GM21619 (cell line): ENCODE measurements at regions not wholly inside any gene's neighbourhood (a gene's known extent, or its start where the extent isn't known, plus 50 kb on each side); places are given as distances from the start of the nearest gene placed in this dataset.

Experiments used
- ATAC-seq: cut with Tn5 transposase; IDR thresholded peaks from one replicate; pipeline ENCODE4 v1.9.1; 2021; ENCODE audit not compliant: unreplicated experiment

GRCh38 chr12:116480210-116480810, 78.9 kb upstream of the MAP1LC3B2 start:
- ATAC-seq, result no peak

- ATAC-seq, result no peak
Observed at GRCh38 chr12:116481726-116482125, 77.5 kb upstream of the MAP1LC3B2 start.

DNA sequence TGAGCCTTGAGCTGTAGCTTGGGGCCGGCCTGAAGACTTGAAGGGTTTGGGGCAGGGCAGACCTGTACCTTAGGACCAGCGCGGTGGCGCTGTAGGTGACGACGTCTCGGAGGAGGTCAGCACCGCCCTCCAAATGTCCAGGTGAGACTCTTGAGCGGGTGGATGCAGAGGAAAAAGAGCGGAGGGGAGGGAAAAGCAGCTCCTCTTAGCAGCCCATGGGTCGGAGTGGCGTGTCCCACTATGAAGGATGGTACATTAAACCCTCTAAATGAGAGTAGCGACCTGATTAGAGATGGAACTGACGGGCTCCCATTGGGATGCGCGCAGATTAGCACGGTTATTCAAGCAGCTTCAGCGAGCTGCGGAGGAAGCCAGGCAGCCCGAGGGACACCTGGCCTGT, 77.0 kb upstream of the MAP1LC3B2 start:
- no peak for ATAC-seq

DNA sequence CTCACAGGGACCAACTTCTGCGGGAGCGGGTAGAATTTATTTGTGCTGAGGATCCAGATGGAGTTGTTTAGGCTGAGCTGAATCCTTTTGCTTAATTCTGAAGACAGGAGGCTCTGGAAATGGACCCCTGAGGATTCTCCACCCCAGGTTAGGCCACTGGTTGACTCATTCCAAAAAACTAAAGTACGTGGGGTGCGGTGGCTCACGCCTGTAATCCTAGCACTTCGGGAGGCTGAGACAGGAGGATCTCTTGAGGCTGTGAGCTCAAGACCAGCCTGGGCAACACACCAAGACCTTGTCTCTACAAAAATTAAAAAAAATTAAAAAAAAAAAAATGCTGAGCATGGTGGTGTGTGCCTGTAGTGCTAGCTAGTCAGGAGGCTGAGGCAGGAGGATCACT, 76.3 kb upstream of the MAP1LC3B2 start:
- no peak for ATAC-seq

GRCh38 chr12:116483959-116484750, 75.0 kb upstream of the MAP1LC3B2 start:
- ATAC-seq, result no peak

DNA sequence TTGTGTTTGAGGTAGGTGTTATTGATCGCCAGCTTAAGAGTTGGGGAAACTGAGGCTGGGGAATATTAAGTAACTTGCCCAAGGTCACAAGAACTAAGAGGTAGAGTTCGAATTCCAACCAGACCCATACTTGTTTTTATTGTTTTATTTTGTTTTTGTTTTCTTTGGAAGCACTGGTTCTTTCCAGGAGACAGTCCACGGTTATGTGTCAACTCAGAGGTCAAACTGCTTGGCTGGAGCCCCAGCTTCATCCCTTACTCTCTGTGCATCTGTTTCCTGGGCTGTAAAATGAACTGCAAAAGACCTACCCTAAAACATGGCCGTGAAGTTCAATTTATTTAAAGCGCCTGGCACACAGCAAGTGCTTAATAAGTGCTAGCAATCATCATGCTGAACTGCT, 74.4 kb upstream of the MAP1LC3B2 start:
- no peak for ATAC-seq

GRCh38 chr12:116489116-116489515, 70.1 kb upstream of the MAP1LC3B2 start:
- ATAC-seq, result no peak

DNA sequence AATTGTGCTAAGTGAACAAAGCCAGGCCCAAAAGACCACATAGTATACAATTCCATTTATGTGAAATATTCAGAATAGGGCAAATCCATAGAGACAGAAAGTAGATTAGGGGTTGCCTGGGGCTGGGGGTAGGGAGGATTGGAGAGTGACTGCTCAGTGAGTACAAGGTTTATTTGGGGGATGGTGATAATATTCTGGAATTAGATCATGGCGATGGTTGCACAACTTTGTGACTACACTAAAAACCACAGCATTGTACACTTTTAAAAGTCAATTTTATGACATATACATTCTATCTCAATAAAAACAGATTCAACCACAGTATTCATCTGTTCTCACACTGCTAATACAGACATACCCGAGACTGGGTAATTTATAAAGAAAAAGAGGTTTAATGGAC, 68.7 kb upstream of the MAP1LC3B2 start:
- no peak for ATAC-seq

DNA sequence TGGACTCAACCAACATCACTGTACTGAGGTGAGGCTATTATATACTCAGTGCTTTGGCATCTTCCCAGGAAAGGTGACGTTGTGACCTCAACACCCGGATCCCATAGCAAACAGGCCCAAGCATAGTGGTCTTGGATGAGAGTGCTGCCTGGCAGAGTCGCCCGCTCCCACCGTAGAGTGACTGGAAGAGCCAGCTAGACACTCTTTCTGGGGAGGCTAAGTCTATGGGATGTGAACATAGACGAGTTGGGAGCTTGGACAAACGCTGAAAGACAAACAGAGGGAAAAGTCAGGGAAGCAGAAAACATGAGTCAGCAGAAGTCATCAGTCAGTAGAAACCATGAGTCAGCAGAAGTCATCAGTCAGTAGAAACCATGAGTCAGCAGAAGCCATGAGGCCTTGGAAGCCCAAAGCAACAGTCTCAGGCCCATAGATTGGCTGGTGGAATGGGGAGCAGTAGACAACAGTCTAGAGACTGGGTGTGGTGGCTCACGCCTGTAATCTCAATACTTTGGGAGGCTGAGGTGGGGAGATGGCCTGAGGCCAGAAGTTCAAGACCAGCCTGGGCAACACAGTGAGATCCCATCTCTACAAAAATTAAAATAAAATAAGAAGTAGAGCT, 66.4 kb upstream of the MAP1LC3B2 start:
- ATAC-seq, result no peak

- ATAC-seq, result no peak
Observed at GRCh38 chr12:116495260-116495659, 63.9 kb upstream of the MAP1LC3B2 start.

DNA sequence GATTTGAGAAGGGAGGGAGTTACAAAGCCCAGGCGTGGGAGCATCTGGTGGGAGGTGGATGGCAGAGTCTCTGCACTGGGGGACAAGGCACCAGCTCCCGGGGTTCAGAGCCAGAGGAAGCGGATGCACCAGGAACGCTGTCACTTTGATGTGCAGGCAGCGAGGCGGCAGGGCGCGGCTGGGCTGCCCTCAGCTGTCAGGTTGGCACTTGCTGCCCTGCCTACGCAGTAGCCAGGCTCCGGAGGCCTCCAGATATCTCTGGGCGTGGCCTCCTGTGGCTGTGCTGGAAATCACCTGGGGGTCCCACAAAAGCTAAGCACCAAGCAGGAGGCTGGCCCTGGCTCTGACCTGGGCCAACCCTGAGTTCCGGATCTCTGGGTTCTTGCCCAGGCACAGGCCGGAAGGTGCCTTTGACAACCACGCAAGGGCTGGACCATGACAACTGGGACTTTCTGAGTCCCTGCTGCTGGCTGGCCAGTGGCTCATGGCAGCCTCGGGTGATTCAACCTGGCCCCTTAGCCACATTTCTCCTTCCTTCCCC, 62.1 kb upstream of the MAP1LC3B2 start:
- no peak for ATAC-seq

DNA sequence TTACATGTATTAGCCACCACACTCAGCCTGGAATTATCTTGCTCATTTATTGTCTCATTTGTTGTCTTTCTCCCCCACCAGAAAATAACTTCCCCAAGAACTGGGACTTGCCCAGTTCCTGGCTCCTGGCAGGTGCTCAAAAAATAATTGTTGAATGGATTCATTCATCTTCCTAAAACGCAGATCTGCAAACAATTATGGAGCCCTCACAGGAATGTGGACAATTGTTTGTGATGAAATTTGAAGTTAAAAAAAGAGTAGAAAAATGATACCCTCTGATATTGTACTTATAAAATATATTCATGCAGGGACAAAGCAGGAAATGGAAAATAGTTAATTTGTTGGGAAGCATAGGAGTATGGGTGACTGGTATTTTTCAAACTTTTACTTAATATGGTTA, 60.7 kb upstream of the MAP1LC3B2 start:
- no peak for ATAC-seq

DNA sequence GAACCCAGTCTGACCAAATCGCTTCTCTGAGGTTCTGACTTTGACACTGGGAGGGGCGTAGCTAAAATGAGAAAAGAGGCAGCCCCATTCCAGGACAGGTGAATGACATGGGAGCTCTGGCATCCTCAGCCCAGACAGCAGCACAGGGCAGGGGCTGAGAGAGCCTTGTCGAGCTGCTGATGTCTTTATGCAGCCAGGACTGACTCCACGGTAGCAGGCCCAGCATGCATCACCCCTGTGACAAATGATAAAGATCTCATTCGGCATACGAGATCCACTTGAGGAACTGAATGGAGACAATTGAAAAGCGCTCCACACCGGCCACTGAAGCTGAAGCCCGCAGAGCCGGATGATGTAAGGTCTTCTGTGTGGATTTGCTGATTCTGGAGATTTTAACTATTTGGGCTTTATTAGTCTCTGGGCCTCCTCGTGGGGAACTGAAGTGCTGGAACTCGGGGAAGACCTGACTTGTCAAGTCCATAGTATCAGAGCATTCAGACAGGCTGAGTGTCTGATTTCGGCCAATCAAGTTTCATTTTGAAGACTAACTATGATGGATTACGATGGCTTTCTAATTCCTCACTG, 56.9 kb upstream of the MAP1LC3B2 start:
- ATAC-seq, result no peak

DNA sequence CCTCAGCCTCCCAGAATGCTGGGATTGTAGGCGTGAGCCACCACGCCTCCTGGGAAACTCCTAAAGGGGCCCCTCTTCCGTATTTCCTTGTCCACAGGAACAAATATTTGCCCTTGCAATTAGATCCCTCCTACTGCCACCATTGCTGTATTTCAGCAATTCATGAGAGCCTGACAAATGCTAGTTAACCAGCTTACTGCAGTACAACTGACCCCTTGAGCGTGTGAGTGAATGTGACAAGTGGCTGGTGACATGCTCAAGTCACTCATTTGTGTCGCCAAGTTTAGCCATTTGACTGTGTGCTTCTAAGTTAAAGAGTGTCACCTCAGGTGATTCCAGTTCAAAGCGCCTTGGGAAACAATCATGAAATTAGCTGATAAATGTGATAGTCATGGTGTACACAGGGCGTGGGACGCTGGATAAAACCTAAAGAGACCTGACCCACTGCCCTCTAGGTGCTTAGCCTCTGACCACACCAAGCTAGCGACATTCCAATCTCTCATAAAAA, 56.1 kb upstream of the MAP1LC3B2 start:
- no peak for ATAC-seq

DNA sequence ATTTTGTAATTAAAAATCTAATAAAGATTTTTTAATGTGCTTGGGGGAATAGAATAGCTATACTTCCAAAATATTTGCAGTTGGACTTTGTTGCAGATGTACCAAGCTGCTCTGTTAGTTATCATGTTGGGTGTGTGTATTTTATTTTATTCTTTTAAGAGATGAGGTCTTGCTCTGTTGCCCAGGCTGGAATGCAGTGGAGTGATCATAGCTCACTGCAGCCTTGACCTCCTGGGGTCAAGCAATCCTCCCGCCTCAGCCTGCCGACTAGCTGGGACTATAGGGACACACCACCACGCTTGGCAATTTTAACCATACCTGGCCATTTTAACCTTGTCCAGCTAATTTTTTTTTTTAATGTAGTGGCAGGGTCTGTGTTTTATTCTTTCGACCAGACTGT, 54.7 kb upstream of the MAP1LC3B2 start:
- no peak for ATAC-seq

GRCh38 chr12:116506697-116507064, 52.5 kb upstream of the MAP1LC3B2 start:
- ATAC-seq, result no peak

DNA sequence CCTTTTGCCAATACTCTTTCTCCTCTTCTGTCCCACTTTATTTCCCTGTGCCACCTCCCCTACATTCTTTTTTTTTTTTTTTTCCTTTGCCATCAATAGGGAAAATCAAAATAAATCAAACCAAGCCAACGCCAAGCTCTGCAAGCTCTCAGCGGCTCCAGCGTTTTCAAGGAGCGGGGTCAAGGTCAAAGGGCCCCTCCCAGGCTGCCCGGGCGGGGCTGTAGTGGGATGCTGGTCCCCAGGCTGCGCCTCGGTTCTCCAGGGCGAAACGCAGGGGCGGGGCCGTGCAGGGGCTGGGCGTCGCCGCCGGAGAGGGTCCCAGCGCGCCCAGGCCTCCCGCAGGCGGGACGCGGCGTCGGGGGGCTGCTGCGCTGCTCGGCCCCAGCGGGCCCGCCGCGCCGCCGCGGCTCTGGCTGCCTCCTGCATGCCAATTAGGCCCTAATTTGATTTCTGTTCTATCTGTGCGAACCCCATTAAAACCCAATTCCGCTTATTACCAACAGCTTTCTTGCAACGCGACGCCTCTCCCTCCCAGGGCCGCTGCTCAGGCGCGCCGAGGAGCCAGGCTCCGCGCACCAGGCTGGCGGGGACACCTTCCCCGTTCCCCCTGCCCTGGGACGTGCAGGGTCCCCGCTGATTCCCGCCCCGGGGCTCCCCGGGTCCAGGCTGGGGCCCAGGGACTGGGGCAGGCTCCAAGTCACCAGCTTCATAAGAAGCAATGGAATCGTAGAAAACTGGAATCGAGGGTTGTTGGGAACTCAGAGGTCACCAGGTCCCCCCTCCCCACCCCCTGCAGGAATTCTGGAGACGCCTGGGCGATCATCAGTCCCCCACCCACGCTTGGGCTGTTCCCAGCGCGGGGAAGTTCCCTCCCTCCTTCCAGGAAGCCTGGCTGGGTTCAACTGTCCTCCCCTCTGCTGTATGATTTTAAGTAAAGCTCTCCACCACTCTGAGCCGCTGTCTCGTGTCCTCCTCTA, 50.7 kb upstream of the MAP1LC3B2 start:
- ATAC-seq, result no peak
